GM12878 (cell line): ENCODE measurements at regions not wholly inside any gene's neighbourhood (a gene's known extent, or its start where the extent isn't known, plus 50 kb on each side); places are given as distances from the start of the nearest gene placed in this dataset.

Experiments
- ATAC-seq: fragments of 200-7000 bp; cut with Tn5 transposase; 3 replicates; pipeline ENCODE4 v1.9.1; 2020; ENCODE audit warnings: mild to moderate bottlenecking, moderate library complexity
- BruUV-seq: library from RNA; stranded (reverse); fragments of 400-500 nt; replicated peaks from 2 replicates; lab custom pipeline; 2021; lab: Mats Ljungman, UMichigan
- CTCF ChIA-PET: fragments of 300-600 bp; sonication (Branson Sonifier 250); formaldehyde crosslinking; extraction: SDS; loops from one replicate; lab custom pipeline; 2021; ENCODE audit warnings: inconsistent platforms; lab: Yijun Ruan, JAX
- POLR2A ChIA-PET: fragments of 350-600 bp; formaldehyde crosslinking; extraction: SDS; loops from one replicate; lab custom pipeline; 2021; ENCODE audit warnings: inconsistent platforms; lab: Charles Lee
- RAD21 ChIA-PET: fragments of 300-600 bp; sonication (Branson Sonifier 250); formaldehyde crosslinking; loops from one replicate; lab custom pipeline; 2023; ENCODE audit warnings: antibody characterized with exemption; ENCODE audit not compliant: unreplicated experiment; lab: Charles Lee
- SMC1A ChIA-PET: fragments of 300-600 bp; sonication (Branson Sonifier 250); formaldehyde crosslinking; loops from one replicate; lab custom pipeline; 2023; ENCODE audit not compliant: unreplicated experiment, uncharacterized antibody; lab: Charles Lee
- DNase-seq: peaks from one replicate; pipeline ENCODE4 v3.0.0-alpha.2; 2011; ENCODE audit warnings: low read depth, low spot score
- FAIRE-seq: peaks from 3 replicates; lab custom pipeline; 2011; peaks lifted over from hg19 to GRCh38; lab: Jason Lieb, UNC
- H2AFZ ChIP-seq: 2 replicates; pipeline ENCODE4 v1.6.0; 2011; ENCODE audit warnings: low read depth, low read length, control low read depth; ENCODE audit not compliant: control insufficient read depth
- H3K27ac ChIP-seq: 2 replicates; pipeline ENCODE4 v1.5.1; 2011; ENCODE audit warnings: control low read depth; ENCODE audit not compliant: control insufficient read depth, insufficient read depth
- H3K27me3 ChIP-seq, 2 experiments: replicated peaks in 1 of 2; 2 replicates each; pipeline versions ENCODE4 v1.6.0 to v1.6.1; 2011; ENCODE audit warnings: low read length in 1 of 2; ENCODE audit not compliant: control insufficient read depth in 2 of 2, insufficient read depth in 2 of 2
- H3K36me3 ChIP-seq, 2 experiments: 2 replicates each; pipeline ENCODE4 v1.5.1; 2011; ENCODE audit warnings: low read length in 1 of 2; ENCODE audit not compliant: control insufficient read depth in 2 of 2, insufficient read depth in 2 of 2
- H3K4me1 ChIP-seq: 2 replicates; pipeline ENCODE4 v1.6.1; 2011; ENCODE audit warnings: mild to moderate bottlenecking, low read length, moderate library complexity, mixed read lengths; ENCODE audit not compliant: control insufficient read depth, insufficient read depth
- H3K4me2 ChIP-seq: 2 replicates; pipeline ENCODE4 v1.6.0; 2011; ENCODE audit warnings: control low read depth; ENCODE audit not compliant: control insufficient read depth, insufficient read depth
- H3K4me3 ChIP-seq: fragments of 200-600 bp; sonication (generic); 2 replicates; pipeline ENCODE4 v1.5.1; 2016
- H3K79me2 ChIP-seq: 2 replicates; pipeline ENCODE4 v1.6.0; 2011; ENCODE audit warnings: low read length; ENCODE audit not compliant: control insufficient read depth, insufficient read depth
- H3K9ac ChIP-seq: 2 replicates; pipeline ENCODE4 v1.8.0; 2011; ENCODE audit warnings: low read length, control low read depth, mixed read lengths; ENCODE audit not compliant: control insufficient read depth, insufficient read depth
- H3K9me3 ChIP-seq: replicated peaks from 3 replicates; pipeline ENCODE4 v1.5.1; 2011; ENCODE audit warnings: mild to moderate bottlenecking, low read length; ENCODE audit not compliant: control insufficient read depth, insufficient read depth
- H4K20me1 ChIP-seq: 2 replicates; pipeline ENCODE4 v1.6.0; 2011; ENCODE audit not compliant: control insufficient read depth, insufficient read depth
- FOS ChIP-seq: IDR thresholded peaks from 3 replicates; pipeline ENCODE4 v1.6.1; 2011; ENCODE audit warnings: borderline replicate concordance; ENCODE audit not compliant: insufficient read length; ENCODE audit errors: extremely low read depth
- MAX ChIP-seq: IDR thresholded peaks from 2 replicates; pipeline ENCODE4 v1.6.1; 2012; ENCODE audit warnings: low read depth, low read length, improper control_type of control experiment
- MEF2A ChIP-seq: IDR thresholded peaks from 2 replicates; pipeline ENCODE4 v1.6.1; 2011; ENCODE audit warnings: low read depth, mild to moderate bottlenecking, low read length, moderate library complexity; ENCODE audit not compliant: insufficient read depth
- MLLT1 ChIP-seq: fragments of 450-650 bp; IDR thresholded peaks from 2 replicates; pipeline ENCODE4 v1.6.1; 2016; ENCODE audit warnings: mild to moderate bottlenecking
- SMC3 ChIP-seq: IDR thresholded peaks from 2 replicates; pipeline ENCODE4 v1.6.1; 2011; ENCODE audit warnings: low read length, improper control_type of control experiment, borderline replicate concordance
- SRF ChIP-seq, 2 experiments: IDR thresholded peaks; 2 replicates each; pipeline ENCODE4 v1.6.1; 2011; ENCODE audit warnings: low read depth in 2 of 2, low read length in 2 of 2, mild to moderate bottlenecking in 1 of 2, moderate library complexity in 1 of 2
- WGBS: methylation state at CpG from one replicate; pipeline ENCODE4 v1.1.6; 2016; ENCODE audit warnings: low lambda C conversion rate; ENCODE audit not compliant: insufficient replicate concordance, insufficient coverage; ENCODE audit errors: missing lambda C conversion rate; 5-methylcytosine and 5-hydroxymethylcytosine counted together
- in situ Hi-C: fragments of 300-500 bp; cut with MboI; formaldehyde crosslinking; loops from 9 replicates; pipeline ENCODE4 v1.14.3; 2018; ENCODE audit warnings: mixed read lengths
- intact Hi-C: fragments of 100-400 bp; cut with micrococcal nuclease; formaldehyde crosslinking; loops from one replicate; pipeline ENCODE4 v1.14.2; 2022; ENCODE audit not compliant: unreplicated experiment
- TF ChIP-seq, protein P1 (sequence below): fragments of 450-650 bp; formaldehyde crosslinking; IDR thresholded peaks from 2 replicates; pipeline ENCODE4 v1.4.0; 2022; ENCODE audit warnings: mild to moderate bottlenecking, moderate library complexity
- TF ChIP-seq, protein P2 (sequence below): fragments of 450-650 bp; IDR thresholded peaks from 2 replicates; pipeline ENCODE4 v1.6.1; 2017; ENCODE audit warnings: antibody characterized with exemption, mild to moderate bottlenecking, moderate library complexity
- TF ChIP-seq, protein P3 (sequence below): fragments of 450-650 bp; IDR thresholded peaks from 2 replicates; pipeline ENCODE4 v1.6.1; 2017; ENCODE audit warnings: mild to moderate bottlenecking

DNA sequence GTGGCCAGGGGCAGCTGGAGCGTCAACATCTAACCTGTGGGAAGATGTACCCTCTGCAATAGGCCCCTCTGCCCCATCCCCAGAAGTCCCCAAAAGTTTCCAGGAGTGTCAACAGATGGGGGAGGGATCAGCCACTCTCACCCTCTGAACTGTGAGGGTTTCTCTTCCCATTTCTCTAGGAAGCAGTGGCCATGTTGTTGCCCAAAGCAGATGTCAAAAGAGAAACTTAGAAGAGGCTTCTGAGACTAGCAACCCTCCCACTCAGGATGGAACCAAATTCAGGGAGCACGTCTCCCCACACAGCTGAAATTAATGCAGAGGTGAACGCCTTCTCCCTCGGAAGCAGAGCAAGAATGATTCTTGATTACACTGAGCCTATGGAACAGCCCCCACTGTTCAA lies 70.3 kb downstream of the ARL4C start:
- H3K9me3 ChIP-seq: no peaks in the 10 kb centered on the region
- H3K9ac ChIP-seq: no peak overlapping the region; the same call in 1 of the 2 replicates
- H3K4me2 ChIP-seq: peak overlapping the region; percentile 53
- peak overlapping the region; percentile 62 for H3K27ac ChIP-seq
- peak; percentile 34 for DNase-seq
- no peaks in the 10 kb centered on the region for H3K27me3 ChIP-seq
- no peaks in the 10 kb centered on the region for H4K20me1 ChIP-seq
- ChIA-PET POLR2A (no interaction called here), CTCF (interaction anchor here (0.9 kb wide), 1 partner anchor 137 kb away, joined by 3 read pairs; no protein-coding TSS in a partner anchor), RAD21 (interaction anchor here (0.6 kb wide), 1 partner anchor 57 kb away, joined by 4 read pairs; no protein-coding TSS in a partner anchor), SMC1A (interaction anchor here (1.2 kb wide), 1 partner anchor 135 kb away, joined by 3 read pairs; no protein-coding TSS in a partner anchor)
- peak overlapping the region; percentile 50 for H2AFZ ChIP-seq
- in situ Hi-C loops (no loop called here), intact Hi-C loops (no loop called here)
- WGBS: 36% methylated on average over 4 of the region's 4 CpGs
- no peaks in the 10 kb centered on the region for H3K79me2 ChIP-seq
- peak; percentile 76 for ATAC-seq
- FAIRE-seq: peak; percentile 70
- no peaks in the 10 kb centered on the region for H3K36me3 ChIP-seq
- H3K4me3 ChIP-seq: no peak overlapping the region
- BruUV-seq: no TSS peak
- peaks cover 19% of the 10 kb centered on the region for H3K4me1 ChIP-seq
- TF ChIP-seq SMC3: no peak
- no peak for TF ChIP-seq SRF (IDR thresholded peaks at IDR 0.05; ENCODE audit: low read depth in 2 of 2, low read length in 2 of 2)
- no peak for TF ChIP-seq MLLT1
- TF ChIP-seq FOS: no peak
- TF ChIP-seq, protein P1, sequence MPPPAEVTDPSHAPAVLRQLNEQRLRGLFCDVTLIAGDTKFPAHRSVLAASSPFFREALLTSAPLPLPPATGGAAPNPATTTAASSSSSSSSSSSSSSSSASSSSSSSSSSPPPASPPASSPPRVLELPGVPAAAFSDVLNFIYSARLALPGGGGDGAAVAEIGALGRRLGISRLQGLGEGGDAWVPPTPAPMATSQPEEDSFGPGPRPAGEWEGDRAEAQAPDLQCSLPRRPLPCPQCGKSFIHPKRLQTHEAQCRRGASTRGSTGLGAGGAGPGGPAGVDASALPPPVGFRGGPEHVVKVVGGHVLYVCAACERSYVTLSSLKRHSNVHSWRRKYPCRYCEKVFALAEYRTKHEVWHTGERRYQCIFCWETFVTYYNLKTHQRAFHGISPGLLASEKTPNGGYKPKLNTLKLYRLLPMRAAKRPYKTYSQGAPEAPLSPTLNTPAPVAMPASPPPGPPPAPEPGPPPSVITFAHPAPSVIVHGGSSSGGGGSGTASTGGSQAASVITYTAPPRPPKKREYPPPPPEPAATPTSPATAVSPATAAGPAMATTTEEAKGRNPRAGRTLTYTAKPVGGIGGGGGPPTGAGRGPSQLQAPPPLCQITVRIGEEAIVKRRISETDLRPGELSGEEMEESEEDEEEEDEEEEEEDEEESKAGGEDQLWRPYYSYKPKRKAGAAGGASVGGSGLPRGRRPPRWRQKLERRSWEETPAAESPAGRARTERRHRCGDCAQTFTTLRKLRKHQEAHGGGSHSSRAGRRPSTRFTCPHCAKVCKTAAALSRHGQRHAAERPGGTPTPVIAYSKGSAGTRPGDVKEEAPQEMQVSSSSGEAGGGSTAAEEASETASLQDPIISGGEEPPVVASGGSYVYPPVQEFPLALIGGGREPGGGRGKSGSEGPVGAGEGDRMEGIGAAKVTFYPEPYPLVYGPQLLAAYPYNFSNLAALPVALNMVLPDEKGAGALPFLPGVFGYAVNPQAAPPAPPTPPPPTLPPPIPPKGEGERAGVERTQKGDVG (CRISPR knock-in tag): no peak
- TF ChIP-seq, protein P2, sequence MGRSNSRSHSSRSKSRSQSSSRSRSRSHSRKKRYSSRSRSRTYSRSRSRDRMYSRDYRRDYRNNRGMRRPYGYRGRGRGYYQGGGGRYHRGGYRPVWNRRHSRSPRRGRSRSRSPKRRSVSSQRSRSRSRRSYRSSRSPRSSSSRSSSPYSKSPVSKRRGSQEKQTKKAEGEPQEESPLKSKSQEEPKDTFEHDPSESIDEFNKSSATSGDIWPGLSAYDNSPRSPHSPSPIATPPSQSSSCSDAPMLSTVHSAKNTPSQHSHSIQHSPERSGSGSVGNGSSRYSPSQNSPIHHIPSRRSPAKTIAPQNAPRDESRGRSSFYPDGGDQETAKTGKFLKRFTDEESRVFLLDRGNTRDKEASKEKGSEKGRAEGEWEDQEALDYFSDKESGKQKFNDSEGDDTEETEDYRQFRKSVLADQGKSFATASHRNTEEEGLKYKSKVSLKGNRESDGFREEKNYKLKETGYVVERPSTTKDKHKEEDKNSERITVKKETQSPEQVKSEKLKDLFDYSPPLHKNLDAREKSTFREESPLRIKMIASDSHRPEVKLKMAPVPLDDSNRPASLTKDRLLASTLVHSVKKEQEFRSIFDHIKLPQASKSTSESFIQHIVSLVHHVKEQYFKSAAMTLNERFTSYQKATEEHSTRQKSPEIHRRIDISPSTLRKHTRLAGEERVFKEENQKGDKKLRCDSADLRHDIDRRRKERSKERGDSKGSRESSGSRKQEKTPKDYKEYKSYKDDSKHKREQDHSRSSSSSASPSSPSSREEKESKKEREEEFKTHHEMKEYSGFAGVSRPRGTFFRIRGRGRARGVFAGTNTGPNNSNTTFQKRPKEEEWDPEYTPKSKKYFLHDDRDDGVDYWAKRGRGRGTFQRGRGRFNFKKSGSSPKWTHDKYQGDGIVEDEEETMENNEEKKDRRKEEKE: no peak
- TF ChIP-seq, protein P3, sequence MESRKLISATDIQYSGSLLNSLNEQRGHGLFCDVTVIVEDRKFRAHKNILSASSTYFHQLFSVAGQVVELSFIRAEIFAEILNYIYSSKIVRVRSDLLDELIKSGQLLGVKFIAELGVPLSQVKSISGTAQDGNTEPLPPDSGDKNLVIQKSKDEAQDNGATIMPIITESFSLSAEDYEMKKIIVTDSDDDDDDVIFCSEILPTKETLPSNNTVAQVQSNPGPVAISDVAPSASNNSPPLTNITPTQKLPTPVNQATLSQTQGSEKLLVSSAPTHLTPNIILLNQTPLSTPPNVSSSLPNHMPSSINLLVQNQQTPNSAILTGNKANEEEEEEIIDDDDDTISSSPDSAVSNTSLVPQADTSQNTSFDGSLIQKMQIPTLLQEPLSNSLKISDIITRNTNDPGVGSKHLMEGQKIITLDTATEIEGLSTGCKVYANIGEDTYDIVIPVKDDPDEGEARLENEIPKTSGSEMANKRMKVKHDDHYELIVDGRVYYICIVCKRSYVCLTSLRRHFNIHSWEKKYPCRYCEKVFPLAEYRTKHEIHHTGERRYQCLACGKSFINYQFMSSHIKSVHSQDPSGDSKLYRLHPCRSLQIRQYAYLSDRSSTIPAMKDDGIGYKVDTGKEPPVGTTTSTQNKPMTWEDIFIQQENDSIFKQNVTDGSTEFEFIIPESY: no peak
- no peak for TF ChIP-seq MEF2A
- TF ChIP-seq MAX: no peak
